Smooth muscle cell (in vitro differentiated cells): ENCODE measurements at regions not wholly inside any gene's neighbourhood (a gene's known extent, or its start where the extent isn't known, plus 50 kb on each side); places are given as distances from the start of the nearest gene placed in this dataset.

Experiments used
- DNase-seq: peaks from one replicate; lab custom pipeline; 2025; ENCODE audit not compliant: unreplicated experiment; lab: John Stamatoyannopoulos, UW
- H2AFZ ChIP-seq: fragments of 200-600 bp; sonication (generic); 2 replicates; pipeline ENCODE4 v1.6.0; 2016; ENCODE audit warnings: antibody characterized with exemption, low read depth, mild to moderate bottlenecking
- H3F3A ChIP-seq: fragments of 200-600 bp; sonication (generic); 2 replicates; pipeline ENCODE4 v1.6.0; 2017; ENCODE audit warnings: antibody characterized with exemption, low read depth
- H3K27ac ChIP-seq: fragments of 200-600 bp; sonication (generic); 2 replicates; pipeline ENCODE4 v1.5.1; 2016; ENCODE audit warnings: low read depth, mild to moderate bottlenecking
- H3K27me3 ChIP-seq: fragments of 200-600 bp; sonication (generic); 2 replicates; pipeline ENCODE4 v1.6.1; 2016; ENCODE audit warnings: low read depth, mild to moderate bottlenecking
- H3K36me3 ChIP-seq: fragments of 200-600 bp; sonication (generic); 2 replicates; pipeline ENCODE4 v1.5.1; 2016; ENCODE audit warnings: low read depth
- H3K4me1 ChIP-seq: fragments of 200-600 bp; sonication (generic); 2 replicates; pipeline ENCODE4 v1.5.1; 2016; ENCODE audit warnings: low read depth
- H3K4me2 ChIP-seq: fragments of 200-600 bp; sonication (generic); 2 replicates; pipeline ENCODE4 v1.6.0; 2016; ENCODE audit warnings: mild to moderate bottlenecking
- H3K4me3 ChIP-seq: fragments of 200-600 bp; sonication (generic); 2 replicates; pipeline ENCODE4 v1.5.1; 2016; ENCODE audit warnings: mild to moderate bottlenecking
- H3K79me2 ChIP-seq: fragments of 200-600 bp; sonication (generic); 2 replicates; pipeline ENCODE4 v1.6.0; 2016; ENCODE audit warnings: low read depth, mild to moderate bottlenecking
- H3K9ac ChIP-seq: fragments of 200-600 bp; sonication (generic); 2 replicates; pipeline ENCODE4 v1.6.0; 2016; ENCODE audit warnings: low read depth
- H3K9me3 ChIP-seq: fragments of 200-600 bp; sonication (generic); replicated peaks from 2 replicates; pipeline ENCODE4 v1.5.1; 2016; ENCODE audit warnings: low read depth
- H4K20me1 ChIP-seq: fragments of 200-600 bp; sonication (generic); 2 replicates; pipeline ENCODE4 v1.6.0; 2016; ENCODE audit warnings: low read depth
- WGBS: methylation state at CpG from one replicate; pipeline ENCODE4 v1.1.7; 2016; ENCODE audit warnings: low lambda C conversion rate; 5-methylcytosine and 5-hydroxymethylcytosine counted together
- TF ChIP-seq, protein P1 (sequence below): fragments of 200-600 bp; sonication (generic); IDR thresholded peaks from 2 replicates; pipeline ENCODE4 v1.5.1; 2017; ENCODE audit warnings: borderline replicate concordance, mild to moderate bottlenecking, antibody characterized with exemption; ENCODE audit not compliant: insufficient read depth, poor library complexity, severe bottlenecking

DNA sequence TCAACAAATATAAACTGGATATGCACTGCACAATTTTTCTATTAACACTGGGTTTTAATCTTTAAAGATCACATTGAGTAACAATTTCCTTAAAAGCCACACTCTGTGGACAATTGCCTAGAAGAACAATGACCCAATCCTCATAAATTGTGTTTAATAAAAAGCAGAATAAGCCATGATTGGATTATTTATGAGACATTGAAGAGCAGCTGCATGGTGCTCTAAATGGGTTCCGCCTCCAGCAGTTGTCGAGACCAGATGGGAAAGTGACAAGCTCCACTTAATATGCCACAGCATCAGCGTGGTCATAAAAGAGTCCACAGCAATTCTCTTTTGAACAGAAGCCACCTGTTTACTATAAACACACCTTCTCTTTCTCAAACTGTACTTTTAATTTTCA is 635.2 kb upstream of the FRG1 start:
- Histone ChIP-seq H2AFZ (no peak overlapping the region), H3K27ac (no peak overlapping the region), H3F3A (no peaks in the 10 kb centered on the region), H3K4me2 (no peak overlapping the region), H3K27me3 (no peaks in the 10 kb centered on the region), H3K9ac (no peak overlapping the region), H3K4me1 (no peaks in the 10 kb centered on the region), H3K36me3 (no peaks in the 10 kb centered on the region), H4K20me1 (no peaks in the 10 kb centered on the region), H3K4me3 (no peak overlapping the region), H3K79me2 (no peaks in the 10 kb centered on the region), H3K9me3 (no peaks in the 10 kb centered on the region)
- DNase-seq, result no peak
- TF ChIP-seq, protein P1, sequence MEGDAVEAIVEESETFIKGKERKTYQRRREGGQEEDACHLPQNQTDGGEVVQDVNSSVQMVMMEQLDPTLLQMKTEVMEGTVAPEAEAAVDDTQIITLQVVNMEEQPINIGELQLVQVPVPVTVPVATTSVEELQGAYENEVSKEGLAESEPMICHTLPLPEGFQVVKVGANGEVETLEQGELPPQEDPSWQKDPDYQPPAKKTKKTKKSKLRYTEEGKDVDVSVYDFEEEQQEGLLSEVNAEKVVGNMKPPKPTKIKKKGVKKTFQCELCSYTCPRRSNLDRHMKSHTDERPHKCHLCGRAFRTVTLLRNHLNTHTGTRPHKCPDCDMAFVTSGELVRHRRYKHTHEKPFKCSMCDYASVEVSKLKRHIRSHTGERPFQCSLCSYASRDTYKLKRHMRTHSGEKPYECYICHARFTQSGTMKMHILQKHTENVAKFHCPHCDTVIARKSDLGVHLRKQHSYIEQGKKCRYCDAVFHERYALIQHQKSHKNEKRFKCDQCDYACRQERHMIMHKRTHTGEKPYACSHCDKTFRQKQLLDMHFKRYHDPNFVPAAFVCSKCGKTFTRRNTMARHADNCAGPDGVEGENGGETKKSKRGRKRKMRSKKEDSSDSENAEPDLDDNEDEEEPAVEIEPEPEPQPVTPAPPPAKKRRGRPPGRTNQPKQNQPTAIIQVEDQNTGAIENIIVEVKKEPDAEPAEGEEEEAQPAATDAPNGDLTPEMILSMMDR, result no peak
- 78% methylated on average over 3 of the region's 3 CpGs for WGBS

GRCh38 chr4:189311251-189311650 is 629.4 kb upstream of the FRG1 start:
- Histone ChIP-seq H3K27ac (no peak overlapping the region), H3K4me3 (no peak overlapping the region), H3F3A (no peaks in the 10 kb centered on the region), H4K20me1 (no peaks in the 10 kb centered on the region), H3K4me1 (no peaks in the 10 kb centered on the region), H3K4me2 (no peak overlapping the region), H3K27me3 (no peaks in the 10 kb centered on the region), H3K9ac (no peak overlapping the region), H3K36me3 (no peaks in the 10 kb centered on the region), H2AFZ (peak overlapping the region; percentile 6), H3K79me2 (no peaks in the 10 kb centered on the region), H3K9me3 (no peaks in the 10 kb centered on the region)
- no peak for DNase-seq
- TF ChIP-seq, protein P1, result no peak
- WGBS, result 34% methylated on average over 1 of the region's 1 CpG

- Histone ChIP-seq H2AFZ (no peak overlapping the region), H3K4me1 (no peaks in the 10 kb centered on the region), H3K27me3 (no peaks in the 10 kb centered on the region), H3K9ac (no peak overlapping the region), H3K36me3 (no peaks in the 10 kb centered on the region), H3K27ac (no peak overlapping the region), H3K9me3 (no peaks in the 10 kb centered on the region), H4K20me1 (no peaks in the 10 kb centered on the region), H3K4me2 (no peak overlapping the region), H3K79me2 (no peaks in the 10 kb centered on the region), H3K4me3 (no peak overlapping the region), H3F3A (no peaks in the 10 kb centered on the region)
- TF ChIP-seq, protein P1, result no peak
- 68% methylated on average over 4 of the region's 4 CpGs for WGBS
- no peak for DNase-seq
Measured at GRCh38 chr4:189313064-189313463, 627.6 kb upstream of the FRG1 start.

GRCh38 chr4:189313861-189314513 is 626.7 kb upstream of the FRG1 start:
- Histone ChIP-seq H3K4me2 (no peak overlapping the region), H3K4me3 (no peak overlapping the region), H3K79me2 (no peaks in the 10 kb centered on the region), H3K9me3 (no peaks in the 10 kb centered on the region), H3K36me3 (no peaks in the 10 kb centered on the region), H4K20me1 (no peaks in the 10 kb centered on the region), H3F3A (no peaks in the 10 kb centered on the region), H3K27me3 (no peaks in the 10 kb centered on the region), H2AFZ (no peak overlapping the region), H3K27ac (no peak overlapping the region), H3K9ac (no peak overlapping the region), H3K4me1 (no peaks in the 10 kb centered on the region)
- 95% methylated on average over 24 of the region's 24 CpGs for WGBS
- DNase-seq, result no peak
- TF ChIP-seq, protein P1, result no peak
